K562 (cell line): ENCODE measurements at regions not wholly inside any gene's neighbourhood (a gene's known extent, or its start where the extent isn't known, plus 50 kb on each side); places are given as distances from the start of the nearest gene placed in this dataset.

Experiments
- ATAC-seq: fragments of 200-7000 bp; cut with Tn5 transposase; 3 replicates; pipeline ENCODE4 v1.9.1; 2020; ENCODE audit warnings: moderate library complexity
- BruUV-seq: library from RNA; stranded (reverse); fragments of 400-500 nt; replicated peaks from 2 replicates; lab custom pipeline; 2021; lab: Mats Ljungman, UMichigan
- CTCF ChIA-PET: fragments of 300-600 bp; formaldehyde crosslinking; extraction: SDS; loops from one replicate; lab custom pipeline; 2021; ENCODE audit warnings: low intra/inter-chr PET ratio; lab: Yijun Ruan, JAX
- POLR2A ChIA-PET: fragments of 300-600, 350-650 bp; sonication (Branson Sonifier 250); formaldehyde crosslinking; extraction: SDS; loops from one replicate; lab custom pipeline; 2021; ENCODE audit warnings: antibody characterized with exemption, inconsistent platforms; lab: Yijun Ruan, JAX
- DNase-seq, 4 experiments: peaks; one replicate each; pipeline versions ENCODE4 v3.0.0 to v3.0.0-alpha.2; 2011 to 2018; ENCODE audit warnings: low spot score in 3 of 4, mixed read lengths in 3 of 4; ENCODE audit errors: extremely low read depth in 1 of 4
- FAIRE-seq: peaks from 2 replicates; lab custom pipeline; 2011; peaks lifted over from hg19 to GRCh38; lab: Jason Lieb, UNC
- H2AFZ ChIP-seq: 2 replicates; pipeline ENCODE4 v1.6.0; 2011; ENCODE audit warnings: low read depth, low read length, control low read depth, inconsistent platforms
- H3K27ac ChIP-seq: fragments of 200-600 bp; 3 replicates; pipeline ENCODE4 v1.8.0; 2011; ENCODE audit warnings: low read depth, mild to moderate bottlenecking, control low read depth, inconsistent platforms, low read length, moderate library complexity, mixed read lengths; ENCODE audit errors: extremely low read depth
- H3K27me3 ChIP-seq, 2 experiments: fragments of 300-600 bp in 1 of 2; 2 replicates in 1 of 2; 3 replicates in 1 of 2; pipeline versions ENCODE4 v1.6.0 to v1.8.0; 2011; ENCODE audit warnings: inconsistent platforms in 2 of 2, low read length in 2 of 2, mild to moderate bottlenecking in 1 of 2, mixed read lengths in 1 of 2, moderate library complexity in 1 of 2; ENCODE audit not compliant: control insufficient read depth in 2 of 2, insufficient read depth in 2 of 2
- H3K36me3 ChIP-seq: fragments of 300-600 bp; 3 replicates; pipeline ENCODE4 v1.8.0; 2011; ENCODE audit warnings: mild to moderate bottlenecking, low read length, inconsistent platforms; ENCODE audit not compliant: control insufficient read depth, insufficient read depth
- H3K4me1 ChIP-seq, 2 experiments: fragments of 200-600 bp in 1 of 2; replicated peaks in 1 of 2; 2 replicates in 1 of 2; 3 replicates in 1 of 2; pipeline versions ENCODE4 v1.5.1 to v1.8.0; 2011; ENCODE audit warnings: inconsistent platforms in 2 of 2, low read length in 2 of 2, mild to moderate bottlenecking in 1 of 2, mixed read lengths in 1 of 2, moderate library complexity in 1 of 2; ENCODE audit not compliant: control insufficient read depth in 2 of 2, insufficient read depth in 2 of 2
- H3K4me2 ChIP-seq: 2 replicates; pipeline ENCODE4 v1.6.1; 2011; ENCODE audit warnings: low read length, control low read depth, inconsistent platforms, mixed read lengths; ENCODE audit not compliant: insufficient read depth
- H3K4me3 ChIP-seq: fragments of 200-600 bp; sonication (generic), shearing (Covaris generic); 2 replicates; pipeline ENCODE4 v1.5.1; 2016; ENCODE audit warnings: control low read depth, inconsistent platforms
- H3K79me2 ChIP-seq: fragments of 200-600 bp; 3 replicates; pipeline ENCODE4 v1.8.0; 2011; ENCODE audit warnings: low read length, inconsistent platforms; ENCODE audit not compliant: control insufficient read depth, insufficient read depth
- H3K9ac ChIP-seq, 2 experiments: 2 replicates each; pipeline versions ENCODE4 v1.6.0 to v1.6.1; 2011; ENCODE audit warnings: low read depth in 2 of 2, low read length in 2 of 2, control low read depth in 1 of 2, inconsistent platforms in 1 of 2, mild to moderate bottlenecking in 1 of 2, mixed read lengths in 1 of 2; ENCODE audit not compliant: insufficient read depth in 1 of 2
- H3K9me1 ChIP-seq: one replicate; pipeline ENCODE4 v1.6.0; 2011; ENCODE audit warnings: inconsistent platforms, mild to moderate bottlenecking, low read length, moderate library complexity; ENCODE audit not compliant: control insufficient read depth, insufficient read depth
- H3K9me3 ChIP-seq: replicated peaks from 2 replicates; pipeline ENCODE4 v1.5.1; 2011; ENCODE audit warnings: low read depth, low read length, inconsistent platforms; ENCODE audit not compliant: control insufficient read depth, insufficient read depth
- H4K20me1 ChIP-seq: replicated peaks from 2 replicates; pipeline ENCODE4 v1.6.1; 2011; ENCODE audit warnings: low read length, inconsistent platforms, mixed read lengths; ENCODE audit not compliant: control insufficient read depth, insufficient read depth
- CEBPB ChIP-seq: fragments of 450-650 bp; IDR thresholded peaks from 2 replicates; pipeline ENCODE4 v1.6.1; 2016; ENCODE audit warnings: missing genetic modification characterization, missing compliant biosample characterization
- CEBPG ChIP-seq, 3 experiments: fragments of 200-800 bp in 1 of 3; sonication (Bioruptor generic) in 1 of 3; sonication (generic) in 1 of 3; formaldehyde crosslinking in 1 of 3; IDR thresholded peaks in 2 of 3; conservative IDR thresholded peaks in 1 of 3; 2 replicates each; pipeline versions ENCODE4 v1.6.1 to v1.8.0; 2016 to 2022; ENCODE audit warnings: missing compliant biosample characterization in 2 of 3, missing genetic modification characterization in 2 of 3, mild to moderate bottlenecking in 1 of 3, missing genetic modification reagents in 1 of 3
- HDAC8 ChIP-seq: fragments of 450-650 bp; IDR thresholded peaks from 2 replicates; pipeline ENCODE4 v1.6.1; 2016; ENCODE audit warnings: mild to moderate bottlenecking, missing genetic modification characterization, moderate library complexity, missing compliant biosample characterization
- MTF1 ChIP-seq: fragments of 250-450 bp; sonication (Bioruptor Pico); IDR thresholded peaks from 2 replicates; pipeline ENCODE4 v1.9.0; 2021; ENCODE audit warnings: moderate library complexity, mild to moderate bottlenecking, inconsistent platforms, borderline replicate concordance
- THRA ChIP-seq: fragments of 450-650 bp; IDR thresholded peaks from 2 replicates; pipeline ENCODE4 v1.6.1; 2017; ENCODE audit warnings: mild to moderate bottlenecking, moderate library complexity
- ZKSCAN3 ChIP-seq: fragments of 250-450 bp; sonication (Bioruptor Pico); IDR thresholded peaks from 2 replicates; pipeline ENCODE4 v1.4.0; 2020
- WGBS: fragments of 100-300 bp; shearing (Covaris generic); methylation state at CpG from one replicate; pipeline ENCODE4 v1.1.6; 2016; ENCODE audit warnings: low coverage, mixed read lengths; ENCODE audit not compliant: insufficient coverage; ENCODE audit errors: missing lambda C conversion rate; 5-methylcytosine and 5-hydroxymethylcytosine counted together
- in situ Hi-C: fragments of 300-500 bp; cut with MboI; formaldehyde crosslinking; loops from 4 replicates; pipeline ENCODE4 v1.15.0; 2018; ENCODE audit warnings: inconsistent platforms, mixed read lengths
- intact Hi-C: fragments of 100-400 bp; cut with micrococcal nuclease; formaldehyde crosslinking; loops from 2 replicates; pipeline ENCODE4 v1.14.2; 2022

GRCh38 chr4:99722006-99722405 lies 64.4 kb upstream of the C4orf54 start:
- ATAC-seq (no peak), DNase-seq (no peak), FAIRE-seq (no peak)
- Histone ChIP-seq H3K79me2 (no peaks in the 10 kb centered on the region), H3K9me1 (no peaks in the 10 kb centered on the region), H3K4me2 (no peak overlapping the region), H3K36me3 (no peaks in the 10 kb centered on the region), H3K9me3 (no peaks in the 10 kb centered on the region), H3K9ac (no peak overlapping the region), H3K27me3 (no peaks in the 10 kb centered on the region), H3K27ac (no peak overlapping the region), H3K4me1 (peaks cover 4 to 18% of the 10 kb centered on the region in 2 experiments; a peak in 4 of 5 replicates), H2AFZ (no peak overlapping the region), H3K4me3 (no peak overlapping the region), H4K20me1 (no peaks in the 10 kb centered on the region)
- WGBS, result 82% methylated on average over 1 of the region's 1 CpG
- 0 out of 2 replicates have a peak, but pooled peaks have one; percentile 40 for TF ChIP-seq CEBPG (CRISPR knock-in tag; IDR thresholded peaks at IDR 0.05)
- peak; percentile 38 to 84; a peak in 3 of 4 replicates for TF ChIP-seq CEBPG (tag; conservative IDR thresholded peaks at IDR 0.05 in 1 of 2, IDR thresholded peaks at IDR 0.05 in 1 of 2)
- no peak for TF ChIP-seq HDAC8 (tag)
- TF ChIP-seq ZKSCAN3 (CRISPR knock-in tag), result no peak
- no peak for TF ChIP-seq MTF1 (CRISPR knock-in tag)
- TF ChIP-seq THRA, result no peak
- peak; percentile 68 for TF ChIP-seq CEBPB (tag)
- no TSS peak for BruUV-seq
- CTCF ChIA-PET, result no interaction called here
- in situ Hi-C loops, result no loop called here
- POLR2A ChIA-PET, result interaction anchor here (1.2 kb wide), 1 partner anchor 227 kb away, joined by 3 read pairs; no protein-coding TSS in a partner anchor
- intact Hi-C loops, result loop anchor here (5.0 kb wide), 1 partner anchor 165 kb away; no protein-coding TSS in a partner anchor
